CD4-positive, alpha-beta T cell treated with Interleukin-21 for 1 hour (primary cell): ENCODE measurements at regions not wholly inside any gene's neighbourhood (a gene's known extent, or its start where the extent isn't known, plus 50 kb on each side); places are given as distances from the start of the nearest gene placed in this dataset.

ENCODE experiments used
- DNase-seq: peaks from one replicate; pipeline ENCODE4 v3.0.0-alpha.2; 2020

- no peak for DNase-seq
Observed at GRCh38 chr7:45456747-45457524, 117.2 kb upstream of the ADCY1 start.

GRCh38 chr7:45457591-45457990 is 116.6 kb upstream of the ADCY1 start:
- no peak for DNase-seq

GRCh38 chr7:45459476-45459875 is 114.7 kb upstream of the ADCY1 start:
- no peak for DNase-seq

- DNase-seq: no peak
Observed at GRCh38 chr7:45460379-45460778, 113.8 kb upstream of the ADCY1 start.

GRCh38 chr7:45461026-45461425 is 113.1 kb upstream of the ADCY1 start:
- DNase-seq: no peak

- no peak for DNase-seq
Observed at GRCh38 chr7:45469103-45469502, 105.1 kb upstream of the ADCY1 start.

- DNase-seq: no peak
Observed at GRCh38 chr7:45470031-45470430, 104.1 kb upstream of the ADCY1 start.

GRCh38 chr7:45479781-45480180 is 94.4 kb upstream of the ADCY1 start:
- no peak for DNase-seq

- DNase-seq: no peak
Observed at GRCh38 chr7:45482451-45482850, 91.7 kb upstream of the ADCY1 start.

GRCh38 chr7:45484094-45484493 is 90.1 kb upstream of the ADCY1 start:
- DNase-seq: no peak

- DNase-seq: no peak
Observed at GRCh38 chr7:45486575-45486974, 87.6 kb upstream of the ADCY1 start.

- no peak for DNase-seq
Observed at GRCh38 chr7:45494885-45495284, 79.3 kb upstream of the ADCY1 start.

- no peak for DNase-seq
Observed at GRCh38 chr7:45495618-45496017, 78.5 kb upstream of the ADCY1 start.

- no peak for DNase-seq
Observed at GRCh38 chr7:45500257-45500656, 73.9 kb upstream of the ADCY1 start.

GRCh38 chr7:45501791-45502190 is 72.4 kb upstream of the ADCY1 start:
- no peak for DNase-seq

- no peak for DNase-seq
Observed at GRCh38 chr7:45506059-45506458, 68.1 kb upstream of the ADCY1 start.

- no peak for DNase-seq
Observed at GRCh38 chr7:45509222-45509621, 64.9 kb upstream of the ADCY1 start.

GRCh38 chr7:45511721-45512597 is 62.2 kb upstream of the ADCY1 start:
- no peak for DNase-seq

- DNase-seq: no peak
Observed at GRCh38 chr7:45514944-45515343, 59.2 kb upstream of the ADCY1 start.

- DNase-seq: no peak
Observed at GRCh38 chr7:45515346-45515745, 58.8 kb upstream of the ADCY1 start.
